ENCODE measurements at regions not wholly inside any gene's neighbourhood (a gene's known extent, or its start where the extent isn't known, plus 50 kb on each side); places are given as distances from the start of the nearest gene placed in this dataset.

DNA sequence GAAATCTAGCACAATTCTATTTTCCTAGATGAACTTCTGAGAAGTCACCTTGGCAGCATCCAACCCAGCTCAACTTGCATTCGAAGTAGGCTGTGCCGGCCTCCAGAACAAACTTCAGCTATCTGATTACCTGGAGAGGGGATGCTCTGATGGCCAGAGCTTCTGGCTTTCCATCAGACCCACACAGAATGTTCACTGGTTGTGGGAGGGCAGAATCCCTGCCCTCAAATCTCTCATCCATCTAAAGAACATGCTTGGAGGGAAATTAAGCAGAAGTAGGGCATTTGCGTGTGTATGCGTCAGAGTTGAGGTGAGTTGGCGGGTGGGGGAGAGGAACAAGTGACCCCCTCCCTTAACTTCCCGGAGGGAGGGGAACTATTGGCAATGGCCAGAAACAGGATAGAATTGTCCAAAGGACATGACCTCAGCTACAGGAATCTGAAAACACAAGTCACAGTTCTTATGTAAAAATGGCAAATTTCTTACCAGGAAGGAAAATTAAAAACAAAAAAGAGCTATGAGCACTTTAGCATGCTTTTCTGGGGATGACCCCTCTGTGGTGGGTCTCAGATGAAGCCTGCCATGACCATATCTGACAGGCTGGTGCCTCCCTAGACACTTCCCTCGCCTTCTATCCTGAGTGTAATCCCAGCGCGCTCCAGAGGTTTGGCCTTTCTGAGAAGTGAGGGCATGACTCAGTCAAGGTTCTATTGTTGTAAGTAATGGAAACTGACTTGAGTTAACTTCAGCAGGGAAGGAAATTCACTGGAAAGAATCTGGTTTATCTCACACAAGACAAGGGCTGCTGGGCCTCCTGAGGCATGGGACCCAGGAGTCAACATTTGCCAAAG is 278.8 kb downstream of the RPS24 start:
- no peak for TF ChIP-seq EZH2phosphoT487 (IDR thresholded peaks at IDR 0.05; ENCODE audit: borderline replicate concordance, low read depth, low read length)
- TF ChIP-seq, protein P1, sequence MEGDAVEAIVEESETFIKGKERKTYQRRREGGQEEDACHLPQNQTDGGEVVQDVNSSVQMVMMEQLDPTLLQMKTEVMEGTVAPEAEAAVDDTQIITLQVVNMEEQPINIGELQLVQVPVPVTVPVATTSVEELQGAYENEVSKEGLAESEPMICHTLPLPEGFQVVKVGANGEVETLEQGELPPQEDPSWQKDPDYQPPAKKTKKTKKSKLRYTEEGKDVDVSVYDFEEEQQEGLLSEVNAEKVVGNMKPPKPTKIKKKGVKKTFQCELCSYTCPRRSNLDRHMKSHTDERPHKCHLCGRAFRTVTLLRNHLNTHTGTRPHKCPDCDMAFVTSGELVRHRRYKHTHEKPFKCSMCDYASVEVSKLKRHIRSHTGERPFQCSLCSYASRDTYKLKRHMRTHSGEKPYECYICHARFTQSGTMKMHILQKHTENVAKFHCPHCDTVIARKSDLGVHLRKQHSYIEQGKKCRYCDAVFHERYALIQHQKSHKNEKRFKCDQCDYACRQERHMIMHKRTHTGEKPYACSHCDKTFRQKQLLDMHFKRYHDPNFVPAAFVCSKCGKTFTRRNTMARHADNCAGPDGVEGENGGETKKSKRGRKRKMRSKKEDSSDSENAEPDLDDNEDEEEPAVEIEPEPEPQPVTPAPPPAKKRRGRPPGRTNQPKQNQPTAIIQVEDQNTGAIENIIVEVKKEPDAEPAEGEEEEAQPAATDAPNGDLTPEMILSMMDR (conservative IDR thresholded peaks at IDR 0.05; ENCODE audit: low read length), result no peak
- no peak for DNase-seq (ENCODE audit: low spot score)
- no peaks in the 10 kb centered on the region for H3K4me1 ChIP-seq (ENCODE audit: insufficient read depth, low read length, poor library complexity, severe bottlenecking)
- H3K79me2 ChIP-seq (ENCODE audit: insufficient read depth, low read depth, low read length), result no peaks in the 10 kb centered on the region
- ChIA-PET POLR2A (interaction anchor here (2.2 kb wide), 1 partner anchor 8 kb away, joined by 4 read pairs; no protein-coding TSS in a partner anchor), CTCF (ENCODE audit: unreplicated experiment) (no interaction called here)
- no peaks in the 10 kb centered on the region for H4K20me1 ChIP-seq (ENCODE audit: insufficient read depth, low read length)
- no peaks in the 10 kb centered on the region for H3K36me3 ChIP-seq (ENCODE audit: insufficient read depth, low read length)
- no peaks in the 10 kb centered on the region for H3K9me2 ChIP-seq (ENCODE audit: insufficient read depth, low read length)
- intact Hi-C loops (cut with micrococcal nuclease; ENCODE audit: unreplicated experiment), result no loop called here
- H3K27ac ChIP-seq (ENCODE audit: low read depth, low read length, poor library complexity, severe bottlenecking), result no peak overlapping the region
- no peak overlapping the region for H3K4me2 ChIP-seq (ENCODE audit: low read length)
- no peak overlapping the region for H2AFZ ChIP-seq (ENCODE audit: low read length)
- H3K9me3 ChIP-seq (ENCODE audit: low read length), result no peaks in the 10 kb centered on the region
- H3K4me3 ChIP-seq (ENCODE audit: low read depth, low read length, poor library complexity, severe bottlenecking), result no peak overlapping the region
- BruUV-seq (replicated peaks), result no TSS peak

DNA sequence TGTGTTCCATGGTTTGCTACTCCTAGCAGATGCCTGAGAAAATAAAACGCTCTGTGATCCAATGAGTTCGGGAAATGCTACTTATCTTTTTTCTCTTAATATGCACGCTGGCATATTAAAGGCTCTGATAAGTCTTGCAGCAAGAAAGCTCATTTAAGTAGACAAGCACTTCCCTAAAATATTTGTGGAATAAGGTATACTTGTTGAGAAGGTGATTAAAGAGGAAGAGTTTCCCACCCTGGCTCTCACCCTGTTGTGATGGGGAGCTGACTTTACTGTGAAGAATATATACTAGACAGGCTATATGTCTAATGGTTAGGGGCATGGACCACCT is 279.4 kb downstream of the RPS24 start:
- CTCF ChIA-PET (ENCODE audit: unreplicated experiment), result no interaction called here
- no peak overlapping the region for H3K4me3 ChIP-seq (ENCODE audit: low read depth, low read length, poor library complexity, severe bottlenecking)
- H4K20me1 ChIP-seq (ENCODE audit: insufficient read depth, low read length), result no peaks in the 10 kb centered on the region
- no peaks in the 10 kb centered on the region for H3K79me2 ChIP-seq (ENCODE audit: insufficient read depth, low read depth, low read length)
- no peaks in the 10 kb centered on the region for H3K9me2 ChIP-seq (ENCODE audit: insufficient read depth, low read length)
- H3K36me3 ChIP-seq (ENCODE audit: insufficient read depth, low read length), result no peaks in the 10 kb centered on the region
- no peak for DNase-seq (ENCODE audit: low spot score)
- H3K27ac ChIP-seq (ENCODE audit: low read depth, low read length, poor library complexity, severe bottlenecking), result no peak overlapping the region
- no peak for TF ChIP-seq EZH2phosphoT487 (IDR thresholded peaks at IDR 0.05; ENCODE audit: borderline replicate concordance, low read depth, low read length)
- TF ChIP-seq, protein P1 (conservative IDR thresholded peaks at IDR 0.05; ENCODE audit: low read length), result no peak
- H3K9me3 ChIP-seq (ENCODE audit: low read length), result no peaks in the 10 kb centered on the region
- BruUV-seq (replicated peaks), result no TSS peak
- POLR2A ChIA-PET, result interaction anchor here (2.2 kb wide), 1 partner anchor 9 kb away, joined by 4 read pairs; no protein-coding TSS in a partner anchor
- no peak overlapping the region for H3K4me2 ChIP-seq (ENCODE audit: low read length)
- H3K4me1 ChIP-seq (ENCODE audit: insufficient read depth, low read length, poor library complexity, severe bottlenecking), result no peaks in the 10 kb centered on the region
- intact Hi-C loops (cut with micrococcal nuclease; ENCODE audit: unreplicated experiment), result no loop called here
- no peak overlapping the region for H2AFZ ChIP-seq (ENCODE audit: low read length)

DNA sequence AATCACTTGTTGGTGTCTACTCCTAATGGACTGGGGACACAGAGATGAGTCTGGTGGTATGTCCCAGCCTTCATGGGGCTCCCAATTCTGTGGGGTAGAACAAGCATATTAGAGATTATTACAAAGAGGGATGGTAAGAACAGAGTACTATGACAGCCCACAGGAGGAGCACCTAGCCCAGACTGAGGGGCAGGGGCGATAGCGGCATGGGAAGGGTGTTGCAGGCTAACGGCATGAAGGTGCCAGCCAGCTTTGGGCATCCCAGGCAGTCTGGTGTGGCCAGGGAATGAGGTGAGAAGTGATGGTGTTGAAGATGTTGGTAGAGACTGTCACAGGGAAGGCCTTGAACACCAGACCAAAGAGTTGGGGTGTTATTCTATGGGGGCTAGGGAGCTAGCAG is 280.0 kb downstream of the RPS24 start:
- POLR2A ChIA-PET, result interaction anchor here (1.1 to 2.2 kb wide), 2 partner anchors 10 to 11 kb away, joined by 3 to 4 read pairs; no protein-coding TSS in a partner anchor
- no peaks in the 10 kb centered on the region for H3K9me3 ChIP-seq (ENCODE audit: low read length)

More for the DNA sequence above, 280.0 kb downstream of the RPS24 start:
- no peak for TF ChIP-seq EZH2phosphoT487 (IDR thresholded peaks at IDR 0.05; ENCODE audit: borderline replicate concordance, low read depth, low read length)
- TF ChIP-seq, protein P1 (conservative IDR thresholded peaks at IDR 0.05; ENCODE audit: low read length), result no peak
- Histone ChIP-seq H3K79me2 (ENCODE audit: insufficient read depth, low read depth, low read length) (no peaks in the 10 kb centered on the region), H3K9me2 (ENCODE audit: insufficient read depth, low read length) (no peaks in the 10 kb centered on the region), H3K4me2 (ENCODE audit: low read length) (no peak overlapping the region), H2AFZ (ENCODE audit: low read length) (no peak overlapping the region), H3K4me1 (ENCODE audit: insufficient read depth, low read length, poor library complexity, severe bottlenecking) (no peaks in the 10 kb centered on the region), H3K4me3 (ENCODE audit: low read depth, low read length, poor library complexity, severe bottlenecking) (no peak overlapping the region), H4K20me1 (ENCODE audit: insufficient read depth, low read length) (no peaks in the 10 kb centered on the region), H3K36me3 (ENCODE audit: insufficient read depth, low read length) (no peaks in the 10 kb centered on the region), H3K27ac (ENCODE audit: low read depth, low read length, poor library complexity, severe bottlenecking) (no peak overlapping the region)
- CTCF ChIA-PET (ENCODE audit: unreplicated experiment), result no interaction called here
- BruUV-seq (replicated peaks), result no TSS peak
- intact Hi-C loops (cut with micrococcal nuclease; ENCODE audit: unreplicated experiment), result no loop called here
- no peak for DNase-seq (ENCODE audit: low spot score)

Measured in OCI-LY7 (cell line).